ENCODE measurements at regions not wholly inside any gene's neighbourhood (a gene's known extent, or its start where the extent isn't known, plus 50 kb on each side); places are given as distances from the start of the nearest gene placed in this dataset.

DNA sequence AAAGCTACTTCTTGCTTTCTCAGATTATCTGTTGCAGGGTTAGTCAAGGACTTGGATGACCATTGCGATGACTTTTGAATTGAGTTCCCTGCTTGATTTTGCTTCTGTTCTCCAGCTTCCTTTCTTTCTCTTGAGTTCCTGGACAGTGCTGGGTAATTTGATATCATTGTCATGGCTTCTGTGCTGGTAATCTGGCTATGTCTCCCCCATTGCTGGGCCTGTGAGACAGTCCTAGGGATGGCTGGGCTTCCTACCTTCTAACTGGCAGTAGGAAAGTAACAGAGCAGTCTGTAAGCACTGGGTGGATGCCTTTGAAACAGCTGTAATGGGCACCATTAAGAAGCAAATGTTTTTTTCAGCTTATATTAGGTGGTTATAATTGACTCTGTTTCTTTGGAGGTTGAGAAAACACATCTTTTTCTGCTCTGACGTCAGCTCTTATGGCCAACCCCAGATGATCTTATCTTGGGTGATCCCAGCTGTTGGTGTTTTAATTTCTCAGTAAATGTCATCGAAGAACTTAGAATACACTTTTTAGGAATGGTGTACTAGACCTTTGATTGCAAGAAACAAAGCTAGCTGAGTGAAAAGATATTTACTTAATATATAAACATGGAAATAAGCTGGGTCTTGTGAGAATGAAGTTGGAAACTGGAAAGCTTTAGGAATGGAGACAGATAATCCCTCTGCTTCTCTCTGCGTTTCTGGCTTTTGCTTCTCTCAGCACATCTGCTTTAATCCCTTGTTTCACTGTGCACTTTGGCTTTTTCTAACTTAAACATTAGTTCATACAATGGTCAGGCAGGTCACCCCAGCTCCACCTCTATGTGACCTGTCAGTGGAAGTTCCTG, 195.0 kb upstream of the MAN1A1 start:
- no peak for TF ChIP-seq POLR2A (IDR thresholded peaks at IDR 0.05; ENCODE audit: low read depth, low read length)
- no peak for TF ChIP-seq POLR2AphosphoS5 (IDR thresholded peaks at IDR 0.05; ENCODE audit: low read depth, low read length)
- no peak for TF ChIP-seq TAF1 (IDR thresholded peaks at IDR 0.05; ENCODE audit: borderline replicate concordance, low read depth, low read length)
